ENCODE measurements at regions not wholly inside any gene's neighbourhood (a gene's known extent, or its start where the extent isn't known, plus 50 kb on each side); places are given as distances from the start of the nearest gene placed in this dataset.

DNA sequence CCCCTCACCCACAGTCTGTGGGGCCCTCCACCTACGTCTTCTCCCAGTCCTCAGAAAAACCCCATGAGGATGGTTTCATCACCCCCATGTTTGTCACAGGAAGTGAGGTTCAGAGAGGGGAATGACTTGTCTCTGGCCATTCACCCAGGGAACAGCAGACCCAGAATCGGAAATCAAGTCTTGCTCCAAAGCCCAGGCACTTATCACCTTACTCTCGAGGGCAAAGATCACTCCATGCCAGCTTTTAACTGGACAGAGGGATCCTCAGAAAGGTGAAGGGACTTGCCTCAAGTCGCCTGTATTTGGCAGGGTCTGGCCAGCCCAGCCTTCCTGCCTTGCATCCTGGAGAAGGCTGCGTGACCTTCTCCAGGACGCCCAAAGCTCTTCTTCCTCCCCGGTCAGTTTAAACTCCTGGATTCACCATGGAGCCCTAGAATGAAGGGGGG, 57.9 kb upstream of the SSBP3 start:
- no peaks in the 10 kb centered on the region for H4K20me1 ChIP-seq (ENCODE audit: control insufficient read depth, extremely low read depth, insufficient read depth, low read length)
- DNase-seq (ENCODE audit: low read depth in 2 of 2), result no peak
- H3K9me3 ChIP-seq (ENCODE audit: control insufficient read depth, insufficient read depth, low read depth, low read length), result no peaks in the 10 kb centered on the region
- H3K27me3 ChIP-seq (ENCODE audit: control insufficient read depth, insufficient read depth, low read length), result no peaks in the 10 kb centered on the region
- H3K36me3 ChIP-seq (ENCODE audit: control insufficient read depth, insufficient read depth, low read length), result no peaks in the 10 kb centered on the region
- H3K4me3 ChIP-seq (replicated peaks in 1 of 4; ENCODE audit: control extremely low read depth in 1 of 4, insufficient read depth in 1 of 4, low read depth in 3 of 4, low read length in 4 of 4), result no peak overlapping the region
- no peak overlapping the region for H3K27ac ChIP-seq (ENCODE audit: insufficient read depth, low read length)
- H3K9ac ChIP-seq (ENCODE audit: insufficient read depth, low read length), result no peak overlapping the region
- no peak overlapping the region for H3K4me2 ChIP-seq (ENCODE audit: extremely low read depth, insufficient read depth, low read length)
- TF ChIP-seq EZH2 (IDR thresholded peaks at IDR 0.05; ENCODE audit: low read length, missing control alignments) (no peak), CTCF (conservative IDR thresholded peaks at IDR 0.05 in 1 of 2, IDR thresholded peaks at IDR 0.05 in 1 of 2; ENCODE audit: low read depth in 1 of 2, low read length in 2 of 2) (no peak)
- no peak overlapping the region for H2AFZ ChIP-seq (ENCODE audit: low read length)
- no peaks in the 10 kb centered on the region for H3K79me2 ChIP-seq (ENCODE audit: control insufficient read depth, insufficient read depth, low read length)
- no peaks in the 10 kb centered on the region for H3K4me1 ChIP-seq (ENCODE audit: control insufficient read depth, extremely low read depth, insufficient read depth, low read length)

- H3K4me1 ChIP-seq (ENCODE audit: control insufficient read depth, extremely low read depth, insufficient read depth, low read length), result no peaks in the 10 kb centered on the region
- H3K4me2 ChIP-seq (ENCODE audit: extremely low read depth, insufficient read depth, low read length), result no peak overlapping the region
- H3K9ac ChIP-seq (ENCODE audit: insufficient read depth, low read length), result no peak overlapping the region
- H4K20me1 ChIP-seq (ENCODE audit: control insufficient read depth, extremely low read depth, insufficient read depth, low read length), result no peaks in the 10 kb centered on the region
- no peak for DNase-seq (ENCODE audit: low read depth in 2 of 2)
- no peaks in the 10 kb centered on the region for H3K27me3 ChIP-seq (ENCODE audit: control insufficient read depth, insufficient read depth, low read length)
- H3K79me2 ChIP-seq (ENCODE audit: control insufficient read depth, insufficient read depth, low read length), result no peaks in the 10 kb centered on the region
- H3K36me3 ChIP-seq (ENCODE audit: control insufficient read depth, insufficient read depth, low read length), result no peaks in the 10 kb centered on the region
- no peak overlapping the region for H2AFZ ChIP-seq (ENCODE audit: low read length)
- no peaks in the 10 kb centered on the region for H3K9me3 ChIP-seq (ENCODE audit: control insufficient read depth, insufficient read depth, low read depth, low read length)
- no peak overlapping the region for H3K4me3 ChIP-seq (replicated peaks in 1 of 4; ENCODE audit: control extremely low read depth in 1 of 4, insufficient read depth in 1 of 4, low read depth in 3 of 4, low read length in 4 of 4)
- no peak for TF ChIP-seq CTCF (conservative IDR thresholded peaks at IDR 0.05 in 1 of 2, IDR thresholded peaks at IDR 0.05 in 1 of 2; ENCODE audit: low read depth in 1 of 2, low read length in 2 of 2)
- no peak for TF ChIP-seq EZH2 (IDR thresholded peaks at IDR 0.05; ENCODE audit: low read length, missing control alignments)
- H3K27ac ChIP-seq (ENCODE audit: insufficient read depth, low read length), result no peak overlapping the region
Observed at GRCh38 chr1:54463259-54464030, 57.3 kb upstream of the SSBP3 start.

DNA sequence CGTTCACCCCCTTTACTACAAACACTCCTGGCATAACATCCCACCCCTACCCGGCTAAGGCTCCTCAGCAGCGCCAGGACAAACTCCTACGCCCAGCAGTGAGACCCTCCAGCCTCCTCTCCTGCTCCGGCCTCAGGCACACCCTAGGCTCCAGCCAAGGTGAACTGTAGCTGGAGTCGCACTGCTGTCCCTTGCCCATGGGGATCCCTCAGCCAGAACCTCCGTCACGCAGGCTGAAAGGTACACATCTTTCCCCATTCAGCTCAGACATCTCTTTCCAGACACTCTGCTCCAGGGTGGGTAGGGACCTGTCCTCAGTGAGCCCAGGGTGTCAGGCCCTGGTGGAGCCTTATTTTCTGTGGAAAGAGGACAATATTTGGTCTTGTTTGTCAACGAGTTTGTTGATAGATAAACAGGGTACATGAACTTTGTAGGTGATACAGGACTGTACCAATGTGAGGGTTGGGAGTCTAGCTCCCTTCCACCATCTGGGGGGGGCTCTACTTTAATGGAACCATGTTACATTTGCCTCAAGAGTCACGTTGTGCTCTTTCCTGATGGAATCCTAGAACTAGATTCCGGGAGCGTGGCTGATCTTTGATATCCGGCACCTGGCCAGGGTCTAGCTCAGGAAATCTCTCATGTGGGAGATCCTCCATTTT, 56.5 kb upstream of the SSBP3 start:
- no peak overlapping the region for H3K27ac ChIP-seq (ENCODE audit: insufficient read depth, low read length)
- H2AFZ ChIP-seq (ENCODE audit: low read length), result no peak overlapping the region
- no peaks in the 10 kb centered on the region for H3K79me2 ChIP-seq (ENCODE audit: control insufficient read depth, insufficient read depth, low read length)
- TF ChIP-seq EZH2 (IDR thresholded peaks at IDR 0.05; ENCODE audit: low read length, missing control alignments) (no peak), CTCF (conservative IDR thresholded peaks at IDR 0.05 in 1 of 2, IDR thresholded peaks at IDR 0.05 in 1 of 2; ENCODE audit: low read depth in 1 of 2, low read length in 2 of 2) (no peak)
- H3K4me3 ChIP-seq (replicated peaks in 1 of 4; ENCODE audit: control extremely low read depth in 1 of 4, insufficient read depth in 1 of 4, low read depth in 3 of 4, low read length in 4 of 4), result no peak overlapping the region
- H4K20me1 ChIP-seq (ENCODE audit: control insufficient read depth, extremely low read depth, insufficient read depth, low read length), result no peaks in the 10 kb centered on the region
- no peaks in the 10 kb centered on the region for H3K36me3 ChIP-seq (ENCODE audit: control insufficient read depth, insufficient read depth, low read length)
- no peak for DNase-seq (ENCODE audit: low read depth in 2 of 2)
- no peak overlapping the region for H3K9ac ChIP-seq (ENCODE audit: insufficient read depth, low read length)
- no peak overlapping the region for H3K4me2 ChIP-seq (ENCODE audit: extremely low read depth, insufficient read depth, low read length)
- no peaks in the 10 kb centered on the region for H3K4me1 ChIP-seq (ENCODE audit: control insufficient read depth, extremely low read depth, insufficient read depth, low read length)
- no peaks in the 10 kb centered on the region for H3K9me3 ChIP-seq (ENCODE audit: control insufficient read depth, insufficient read depth, low read depth, low read length)
- H3K27me3 ChIP-seq (ENCODE audit: control insufficient read depth, insufficient read depth, low read length), result no peaks in the 10 kb centered on the region
